Chondrocyte (in vitro differentiated cells): ENCODE measurements at regions not wholly inside any gene's neighbourhood (a gene's known extent, or its start where the extent isn't known, plus 50 kb on each side); places are given as distances from the start of the nearest gene placed in this dataset.
A peak's percentile ranks its signal among the peaks of the same experiment; 100 is the strongest.

Experiments
- DNase-seq: peaks from one replicate; pipeline ENCODE4 v3.0.0; 2021; ENCODE audit warnings: mixed read lengths, low spot score
- H3K27ac Mint-ChIP-seq: one replicate; pipeline ENCODE4 v1.8.0; 2021; ENCODE audit warnings: mild to moderate bottlenecking, moderate library complexity, mixed read lengths; ENCODE audit not compliant: unreplicated experiment
- H3K27me3 Mint-ChIP-seq: 2 replicates; pipeline ENCODE4 v1.8.0; 2021; ENCODE audit warnings: low read depth, mixed read lengths
- H3K36me3 Mint-ChIP-seq: 2 replicates; pipeline ENCODE4 v1.8.0; 2021; ENCODE audit warnings: low read depth, mixed read lengths
- H3K4me1 Mint-ChIP-seq: 2 replicates; pipeline ENCODE4 v1.8.0; 2021; ENCODE audit warnings: low read depth, mild to moderate bottlenecking, mixed read lengths
- H3K4me3 Mint-ChIP-seq: one replicate; pipeline ENCODE4 v1.8.0; 2021; ENCODE audit warnings: mild to moderate bottlenecking, moderate library complexity, mixed read lengths; ENCODE audit not compliant: unreplicated experiment
- H3K9me3 Mint-ChIP-seq: 2 replicates; pipeline ENCODE4 v1.8.0; 2021; ENCODE audit warnings: low read depth, mixed read lengths
- TF ChIP-seq, protein P1 (sequence below): fragments of 200-600 bp; sonication (generic); IDR thresholded peaks from 2 replicates; pipeline ENCODE4 v1.5.0; 2021; ENCODE audit warnings: antibody characterized with exemption, mild to moderate bottlenecking, moderate library complexity

- DNase-seq: no peak
- Mint-ChIP-seq H3K4me1 (no peaks in the 10 kb centered on the region), H3K36me3 (no peaks in the 10 kb centered on the region), H3K9me3 (no peaks in the 10 kb centered on the region), H3K4me3 (no peak overlapping the region), H3K27ac (no peak overlapping the region), H3K27me3 (peaks cover 25% of the 10 kb centered on the region)
- TF ChIP-seq, protein P1, sequence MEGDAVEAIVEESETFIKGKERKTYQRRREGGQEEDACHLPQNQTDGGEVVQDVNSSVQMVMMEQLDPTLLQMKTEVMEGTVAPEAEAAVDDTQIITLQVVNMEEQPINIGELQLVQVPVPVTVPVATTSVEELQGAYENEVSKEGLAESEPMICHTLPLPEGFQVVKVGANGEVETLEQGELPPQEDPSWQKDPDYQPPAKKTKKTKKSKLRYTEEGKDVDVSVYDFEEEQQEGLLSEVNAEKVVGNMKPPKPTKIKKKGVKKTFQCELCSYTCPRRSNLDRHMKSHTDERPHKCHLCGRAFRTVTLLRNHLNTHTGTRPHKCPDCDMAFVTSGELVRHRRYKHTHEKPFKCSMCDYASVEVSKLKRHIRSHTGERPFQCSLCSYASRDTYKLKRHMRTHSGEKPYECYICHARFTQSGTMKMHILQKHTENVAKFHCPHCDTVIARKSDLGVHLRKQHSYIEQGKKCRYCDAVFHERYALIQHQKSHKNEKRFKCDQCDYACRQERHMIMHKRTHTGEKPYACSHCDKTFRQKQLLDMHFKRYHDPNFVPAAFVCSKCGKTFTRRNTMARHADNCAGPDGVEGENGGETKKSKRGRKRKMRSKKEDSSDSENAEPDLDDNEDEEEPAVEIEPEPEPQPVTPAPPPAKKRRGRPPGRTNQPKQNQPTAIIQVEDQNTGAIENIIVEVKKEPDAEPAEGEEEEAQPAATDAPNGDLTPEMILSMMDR: no peak
These were observed 59.7 kb upstream of the ASIP start for GRCh38 chr20:34181484-34181883.

- TF ChIP-seq, protein P1: no peak
- Mint-ChIP-seq H3K27me3 (peaks cover 40% of the 10 kb centered on the region), H3K36me3 (no peaks in the 10 kb centered on the region), H3K9me3 (no peaks in the 10 kb centered on the region), H3K4me1 (no peaks in the 10 kb centered on the region), H3K4me3 (no peak overlapping the region), H3K27ac (no peak overlapping the region)
- no peak for DNase-seq
These were observed 55.2 kb upstream of the ASIP start for GRCh38 chr20:34185766-34186620.

- Mint-ChIP-seq H3K36me3 (no peaks in the 10 kb centered on the region), H3K9me3 (no peaks in the 10 kb centered on the region), H3K4me1 (peaks cover 4% of the 10 kb centered on the region), H3K4me3 (no peak overlapping the region), H3K27me3 (peaks cover 38% of the 10 kb centered on the region), H3K27ac (no peak overlapping the region)
- TF ChIP-seq, protein P1: no peak
- no peak for DNase-seq
These were observed 51.6 kb upstream of the ASIP start for GRCh38 chr20:34189572-34190163.

DNA sequence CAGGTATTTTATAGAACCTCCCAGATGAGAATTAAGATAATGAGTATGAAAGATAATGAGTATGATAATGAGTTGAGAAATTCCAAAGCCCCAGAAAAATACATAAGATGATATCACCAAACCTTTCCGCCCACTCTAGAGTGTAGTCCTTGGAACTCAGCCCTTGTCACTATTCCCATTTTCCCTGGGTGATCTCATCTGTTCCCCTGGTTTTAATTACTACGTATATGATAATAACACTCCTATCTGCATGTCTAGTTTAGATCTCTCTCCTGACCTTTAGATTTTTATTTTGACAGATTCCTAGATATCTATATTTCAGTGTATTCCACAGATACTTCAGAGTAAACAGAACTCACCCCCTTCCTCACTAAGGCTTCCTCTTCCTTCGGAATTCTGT lies 51.0 kb upstream of the ASIP start:
- peaks cover 4% of the 10 kb centered on the region for H3K4me1 Mint-ChIP-seq
- H3K27ac Mint-ChIP-seq: no peak overlapping the region
- H3K27me3 Mint-ChIP-seq: peaks cover 39% of the 10 kb centered on the region

DNA sequence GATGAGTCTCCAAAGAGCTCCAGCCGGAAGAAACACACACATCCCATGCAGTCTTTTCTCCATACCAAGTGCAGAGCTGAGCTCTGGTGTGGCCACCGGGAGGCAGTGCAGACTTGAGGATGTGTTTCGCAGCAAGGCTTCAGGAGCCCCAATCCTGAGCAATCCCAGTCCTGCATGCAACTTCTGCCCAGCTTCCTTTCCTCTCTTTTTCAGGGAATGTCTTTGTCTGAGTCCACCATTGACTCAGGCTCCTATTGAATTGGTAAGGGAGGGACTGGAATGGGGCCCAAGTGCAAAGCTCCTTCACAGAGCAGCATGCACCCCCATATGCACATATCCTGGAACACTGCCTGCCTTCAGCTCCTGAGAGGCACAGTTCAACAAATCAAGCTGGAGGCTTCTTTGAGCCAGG lies 50.5 kb upstream of the ASIP start:
- Mint-ChIP-seq H3K9me3 (no peaks in the 10 kb centered on the region), H3K27ac (no peak overlapping the region), H3K4me3 (no peak overlapping the region), H3K4me1 (peaks cover 4% of the 10 kb centered on the region), H3K36me3 (no peaks in the 10 kb centered on the region), H3K27me3 (peaks cover 38% of the 10 kb centered on the region)
- TF ChIP-seq, protein P1: peak; percentile 96
- DNase-seq: no peak

More for the DNA sequence above, 51.0 kb upstream of the ASIP start:
- TF ChIP-seq, protein P1: no peak
- no peak for DNase-seq
- no peak overlapping the region for H3K4me3 Mint-ChIP-seq
- no peaks in the 10 kb centered on the region for H3K36me3 Mint-ChIP-seq
- H3K9me3 Mint-ChIP-seq: no peaks in the 10 kb centered on the region
